ENCODE measurements at regions not wholly inside any gene's neighbourhood (a gene's known extent, or its start where the extent isn't known, plus 50 kb on each side); places are given as distances from the start of the nearest gene placed in this dataset.

- dilution Hi-C loops (cut with HindIII; ENCODE audit: low sequenced_read_pairs, unreplicated experiment) (no loop called here), intact Hi-C loops (cut with micrococcal nuclease) (no loop called here), in situ Hi-C loops (cut with MboI; ENCODE audit: low sequenced_read_pairs) (no loop called here)
- ChIA-PET POLR2A (ENCODE audit: unreplicated experiment) (no interaction called here), CTCF (no interaction called here)
- Histone ChIP-seq H3K56ac (ENCODE audit: extremely low read depth, insufficient read depth, low read length) (no peak overlapping the region), H3K4me3 (ENCODE audit: insufficient read depth, low read depth, low read length) (no peak overlapping the region), H2BK120ac (ENCODE audit: low read depth, low read length) (no peak overlapping the region), H3K27me3 (ENCODE audit: control insufficient read depth, insufficient read depth, low read length) (no peaks in the 10 kb centered on the region), H3K9me3 (ENCODE audit: control insufficient read depth, insufficient read depth, low read length) (peaks cover 61% of the 10 kb centered on the region), H3K4me1 (ENCODE audit: control insufficient read depth, insufficient read depth, low read length) (no peaks in the 10 kb centered on the region), H3K4ac (ENCODE audit: low read depth, low read length) (no peak overlapping the region), H2AFZ (replicated peaks; ENCODE audit: low read length, poor library complexity) (no peak overlapping the region), H2BK15ac (ENCODE audit: low read depth, low read length) (no peak overlapping the region), H3K9ac (ENCODE audit: low read depth, low read length) (no peak overlapping the region), H4K5ac (ENCODE audit: low read depth, low read length) (no peak overlapping the region), H4K8ac (ENCODE audit: low read depth in 2 of 2, low read length in 2 of 2) (no peak overlapping the region), H2BK5ac (ENCODE audit: low read depth, low read length, poor library complexity, severe bottlenecking) (no peak overlapping the region), H3K4me2 (ENCODE audit: low read depth, low read length) (no peak overlapping the region), H3K18ac (ENCODE audit: low read depth, low read length) (no peak overlapping the region), H3K79me1 (ENCODE audit: low read depth in 1 of 2, low read length in 2 of 2) (no peaks in the 10 kb centered on the region), H3K27ac (ENCODE audit: insufficient read depth, low read length) (no peak overlapping the region), H2AK5ac (ENCODE audit: low read depth, low read length) (no peak overlapping the region), H2BK20ac (ENCODE audit: low read depth, low read length) (no peak overlapping the region), H3K9me1 (ENCODE audit: insufficient read depth, low read length) (no peaks in the 10 kb centered on the region), H2AK9ac (replicated peaks; ENCODE audit: low read depth, low read length, poor library complexity) (no peak overlapping the region), H3K14ac (replicated peaks; ENCODE audit: low read depth, low read length) (no peak overlapping the region), H3K36me3 (ENCODE audit: control insufficient read depth, insufficient read depth, low read length) (no peaks in the 10 kb centered on the region), H3K23ac (ENCODE audit: low read depth, low read length) (no peak overlapping the region), H4K20me1 (ENCODE audit: insufficient read depth, low read length) (no peaks in the 10 kb centered on the region), H4K91ac (ENCODE audit: insufficient read depth, low read depth, low read length) (no peak overlapping the region)
- ATAC-seq (ENCODE audit: low read depth) = no peak
- DNase-seq = no peak
- 50% methylated on average over 4 of the region's 23 CpGs; no CpG with 5 or more reads in 1 of the 2 experiments for WGBS, 2 experiments (ENCODE audit: extremely low coverage in 2 of 2, insufficient read length in 1 of 2)
- no TSS peak for BruUV-seq (replicated peaks)
- TF ChIP-seq MXI1 (IDR thresholded peaks at IDR 0.05; ENCODE audit: borderline replicate concordance, low read depth, low read length) (no peak), NFE2L2 (IDR thresholded peaks at IDR 0.05; ENCODE audit: low read depth, low read length) (no peak), ELK1 (IDR thresholded peaks at IDR 0.05; ENCODE audit: borderline replicate concordance, low read depth, low read length) (no peak), CTCF (conservative IDR thresholded peaks at IDR 0.05; ENCODE audit: low read depth, low read length) (no peak)
Measured at GRCh38 chr22:49093192-49093880, 734.3 kb downstream of the BRD1 start.

All from IMR-90 (cell line).